Erythroblast (primary cell): ENCODE measurements at regions not wholly inside any gene's neighbourhood (a gene's known extent, or its start where the extent isn't known, plus 50 kb on each side); places are given as distances from the start of the nearest gene placed in this dataset.
"Not testable (repeated sequence)": the region's sequence is repeated elsewhere in the genome, so short reads cannot be mapped to it uniquely, and the experiment has no call there.

Source experiments
- DNase-seq, 2 experiments: peaks; one replicate each; lab custom pipeline; 2025; lab: John Stamatoyannopoulos, UW
- GATA1 ChIP-seq: IDR thresholded peaks from 2 replicates; pipeline ENCODE4 v1.6.1; 2011; ENCODE audit warnings: low read depth, mild to moderate bottlenecking, control low read depth, low read length, moderate library complexity
- POLR2A ChIP-seq: IDR thresholded peaks from 2 replicates; pipeline ENCODE4 v1.6.1; 2011; ENCODE audit warnings: mild to moderate bottlenecking, low read length

GRCh38 chr2:144619760-144620159 lies 99.8 kb upstream of the ZEB2 start:
- no peak for TF ChIP-seq GATA1
- no peak for TF ChIP-seq POLR2A
- no peak for DNase-seq

GRCh38 chr2:144617171-144617570 lies 97.3 kb upstream of the ZEB2 start:
- not testable (repeated sequence) for DNase-seq

GRCh38 chr2:144615866-144616565 lies 96.1 kb upstream of the ZEB2 start:
- TF ChIP-seq POLR2A (no peak), GATA1 (no peak)
- DNase-seq: no peak

GRCh38 chr2:144607891-144608521 lies 88.1 kb upstream of the ZEB2 start:
- DNase-seq: no peak
- TF ChIP-seq POLR2A (no peak), GATA1 (no peak)

- DNase-seq: no peak
- TF ChIP-seq POLR2A: no peak
- no peak for TF ChIP-seq GATA1
Observed at GRCh38 chr2:144607099-144607498, 87.2 kb upstream of the ZEB2 start.

- no peak for DNase-seq
- TF ChIP-seq GATA1 (no peak), POLR2A (no peak)
Observed at GRCh38 chr2:144606466-144607095, 86.7 kb upstream of the ZEB2 start.

- TF ChIP-seq GATA1 (no peak), POLR2A (no peak)
- no peak for DNase-seq
Observed at GRCh38 chr2:144605231-144605840, 85.4 kb upstream of the ZEB2 start.

- TF ChIP-seq GATA1 (no peak), POLR2A (no peak)
- DNase-seq: no peak
Observed at GRCh38 chr2:144603334-144603733, 83.4 kb upstream of the ZEB2 start.

- TF ChIP-seq GATA1 (no peak), POLR2A (no peak)
- no peak for DNase-seq
Observed at GRCh38 chr2:144598906-144599305, 79.0 kb upstream of the ZEB2 start.

GRCh38 chr2:144597894-144598593 lies 78.1 kb upstream of the ZEB2 start:
- no peak for DNase-seq
- TF ChIP-seq POLR2A (no peak), GATA1 (no peak)

GRCh38 chr2:144597388-144597787 lies 77.5 kb upstream of the ZEB2 start:
- TF ChIP-seq POLR2A (no peak), GATA1 (no peak)

GRCh38 chr2:144596073-144596871 lies 76.4 kb upstream of the ZEB2 start:
- peak; percentile 55 to 69 for DNase-seq
- TF ChIP-seq GATA1 (no peak), POLR2A (no peak)

More at GRCh38 chr2:144597388-144597787, 77.5 kb upstream of the ZEB2 start:
- no peak for DNase-seq

- DNase-seq: peak in 1 of 2 experiments; percentile 39
- TF ChIP-seq GATA1 (no peak), POLR2A (no peak)
Observed at GRCh38 chr2:144595686-144596072, 75.8 kb upstream of the ZEB2 start.
